ENCODE measurements at regions not wholly inside any gene's neighbourhood (a gene's known extent, or its start where the extent isn't known, plus 50 kb on each side); places are given as distances from the start of the nearest gene placed in this dataset.
A peak's percentile ranks its signal among the peaks of the same experiment; 100 is the strongest.

- no peak for DNase-seq (ENCODE audit: low read depth)
- TF ChIP-seq CTCF (IDR thresholded peaks at IDR 0.05; ENCODE audit: insufficient read depth, low read depth, low read length, missing control alignments), result no peak
These were observed 402.8 kb downstream of the CDC14C start for GRCh38 chr7:49327155-49327554.

GRCh38 chr7:49333180-49333881 is 409.0 kb downstream of the CDC14C start:
- peak; percentile 56 for DNase-seq (ENCODE audit: low read depth)
- no peak for TF ChIP-seq CTCF (IDR thresholded peaks at IDR 0.05; ENCODE audit: insufficient read depth, low read depth, low read length, missing control alignments)

More at GRCh38 chr7:49327155-49327554, 402.8 kb downstream of the CDC14C start:
- H3K4me3 ChIP-seq (ENCODE audit: low read depth, low read length), result no peak overlapping the region

DNA sequence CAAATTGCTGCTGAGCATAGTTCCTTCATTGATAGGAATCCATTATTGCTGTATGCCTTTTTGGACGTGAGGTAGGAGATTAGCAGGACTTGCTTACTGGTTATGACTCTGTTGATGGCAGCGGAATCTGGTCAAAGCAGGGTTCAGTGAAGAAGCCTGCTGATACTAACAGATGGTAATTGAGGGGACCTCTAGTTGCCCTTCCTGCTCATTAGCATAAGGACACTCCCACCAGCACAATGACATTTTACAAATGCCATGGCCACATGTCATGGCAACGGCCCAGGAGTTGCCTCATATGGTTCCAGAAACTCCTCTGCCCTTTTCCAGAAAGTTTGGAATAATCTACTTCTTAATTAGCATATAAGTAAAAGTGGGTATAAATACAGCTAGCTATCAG is 417.5 kb downstream of the CDC14C start:
- no peak for DNase-seq (ENCODE audit: low read depth)
- H3K4me3 ChIP-seq (ENCODE audit: low read depth, low read length), result no peak overlapping the region
- no peak for TF ChIP-seq CTCF (IDR thresholded peaks at IDR 0.05; ENCODE audit: insufficient read depth, low read depth, low read length, missing control alignments)

More at GRCh38 chr7:49333180-49333881, 409.0 kb downstream of the CDC14C start:
- H3K4me3 ChIP-seq (ENCODE audit: low read depth, low read length), result no peak overlapping the region

GRCh38 chr7:49344556-49344955 is 420.2 kb downstream of the CDC14C start:
- no peak overlapping the region for H3K4me3 ChIP-seq (ENCODE audit: low read depth, low read length)
- no peak for DNase-seq (ENCODE audit: low read depth)
- TF ChIP-seq CTCF (IDR thresholded peaks at IDR 0.05; ENCODE audit: insufficient read depth, low read depth, low read length, missing control alignments), result no peak

GRCh38 chr7:49346195-49346899 is 422.0 kb downstream of the CDC14C start:
- no peak for TF ChIP-seq CTCF (IDR thresholded peaks at IDR 0.05; ENCODE audit: insufficient read depth, low read depth, low read length, missing control alignments)
- H3K4me3 ChIP-seq (ENCODE audit: low read depth, low read length), result no peak overlapping the region
- no peak for DNase-seq (ENCODE audit: low read depth)

DNA sequence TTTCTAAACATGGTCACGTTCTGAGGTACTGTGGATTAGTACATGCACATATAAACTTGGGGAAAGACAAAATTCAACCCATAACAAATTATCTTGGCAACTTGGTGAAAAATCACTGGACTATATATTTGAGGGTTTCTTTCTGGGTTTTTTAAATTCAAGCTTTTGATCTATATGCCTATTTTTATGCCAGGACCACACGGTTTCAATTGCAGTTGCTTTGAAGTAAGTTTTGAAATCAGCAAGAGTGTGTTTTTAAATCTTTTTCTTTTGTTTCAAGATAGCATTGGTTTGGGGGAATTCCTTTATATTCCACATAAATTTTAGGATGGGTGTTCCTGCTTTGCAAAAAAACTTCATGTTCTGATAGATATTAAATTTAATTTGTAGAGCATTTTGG is 406.4 kb upstream of the VWC2 start:
- TF ChIP-seq CTCF (IDR thresholded peaks at IDR 0.05; ENCODE audit: insufficient read depth, low read depth, low read length, missing control alignments), result no peak
- H3K4me3 ChIP-seq (ENCODE audit: low read depth, low read length), result no peak overlapping the region
- peak; percentile 7 for DNase-seq (ENCODE audit: low read depth)

All from GM12865 (cell line).